CD4-positive, alpha-beta T cell (primary cell): ENCODE measurements at regions not wholly inside any gene's neighbourhood (a gene's known extent, or its start where the extent isn't known, plus 50 kb on each side); places are given as distances from the start of the nearest gene placed in this dataset.

Experiments used
- ATAC-seq: fragments of 200-7000 bp; cut with Tn5 transposase; one replicate; pipeline ENCODE4 v1.10.0; 2022; ENCODE audit warnings: mild to moderate bottlenecking; ENCODE audit not compliant: poor library complexity
- CTCF ChIA-PET: fragments of 350-600 bp; sonication (Branson Sonifier 250); formaldehyde crosslinking; loops from one replicate; lab custom pipeline; 2021; ENCODE audit warnings: antibody characterized with exemption, inconsistent platforms; lab: Charles Lee
- POLR2A ChIA-PET: fragments of 350-600 bp; sonication (Branson Sonifier 250); formaldehyde crosslinking; loops from one replicate; lab custom pipeline; 2021; ENCODE audit warnings: antibody characterized with exemption, inconsistent platforms; lab: Charles Lee
- DNase-seq, 14 experiments: peaks; one replicate each; pipeline ENCODE4 v3.0.0-alpha.2; 2013 to 2020; ENCODE audit warnings: mixed read lengths in 2 of 14
- H3K27ac ChIP-seq, 2 donors: one replicate each; pipeline versions ENCODE4 v1.5.1 to v1.7.0; 2013; ENCODE audit warnings: low read length in 2 of 2, low read depth in 1 of 2, mild to moderate bottlenecking in 1 of 2
- H3K27me3 ChIP-seq, 2 experiments: 1 replicate in 1 of 2; 2 replicates in 1 of 2; pipeline versions ENCODE4 v1.6.1 to v1.7.0; 2013; ENCODE audit warnings: low read length in 2 of 2, control low read depth in 1 of 2, mild to moderate bottlenecking in 1 of 2, moderate library complexity in 1 of 2; ENCODE audit not compliant: insufficient read depth in 2 of 2, control insufficient read depth in 1 of 2
- H3K36me3 ChIP-seq: one replicate; pipeline ENCODE4 v1.6.1; 2013; ENCODE audit warnings: low read length, control low read depth; ENCODE audit not compliant: insufficient read depth
- H3K4me1 ChIP-seq: one replicate; pipeline ENCODE4 v1.6.1; 2013; ENCODE audit warnings: low read length, control low read depth; ENCODE audit not compliant: insufficient read depth
- H3K4me3 ChIP-seq: one replicate; pipeline ENCODE4 v1.5.1; 2013; ENCODE audit warnings: mild to moderate bottlenecking, low read length, moderate library complexity
- H3K9me3 ChIP-seq, 2 experiments: 1 replicate in 1 of 2; 2 replicates in 1 of 2; pipeline versions ENCODE4 v1.6.1 to v1.7.0; 2013; ENCODE audit warnings: low read length in 2 of 2, mild to moderate bottlenecking in 2 of 2, control low read depth in 1 of 2, moderate library complexity in 1 of 2; ENCODE audit not compliant: control insufficient read depth in 1 of 2, insufficient read depth in 1 of 2
- H3K27ac Mint-ChIP-seq: one replicate; pipeline ENCODE4 v1.8.0; 2020; ENCODE audit warnings: mixed read lengths
- H3K27me3 Mint-ChIP-seq: one replicate; pipeline ENCODE4 v1.8.0; 2021; ENCODE audit warnings: mixed read lengths
- H3K36me3 Mint-ChIP-seq: one replicate; pipeline ENCODE4 v1.8.0; 2021; ENCODE audit warnings: low read depth, mixed read lengths
- H3K4me1 Mint-ChIP-seq: one replicate; pipeline ENCODE4 v1.8.0; 2021; ENCODE audit warnings: low read depth, mixed read lengths
- H3K4me3 Mint-ChIP-seq: one replicate; pipeline ENCODE4 v1.8.0; 2020; ENCODE audit warnings: mild to moderate bottlenecking, mixed read lengths
- H3K9me3 Mint-ChIP-seq: one replicate; pipeline ENCODE4 v1.8.0; 2020; ENCODE audit warnings: mixed read lengths
- CTCF ChIP-seq: fragments of 200-600 bp; IDR thresholded peaks from one replicate; pipeline ENCODE4 v1.8.0; 2022; ENCODE audit warnings: antibody characterized with exemption, mild to moderate bottlenecking
- intact Hi-C, 2 experiments: fragments of 100-400 bp; cut with DNase I in 1 of 2; cut with micrococcal nuclease in 1 of 2; formaldehyde crosslinking; loops; one replicate each; pipeline versions ENCODE4 v1.15.1 to v1.9.0; 2023 to 2025; cut with DNase I, micrococcal nuclease

GRCh38 chr16:79468121-79468552 lies 132.4 kb downstream of the MAF start:
- no peaks in the 10 kb centered on the region for H3K4me1 Mint-ChIP-seq
- ATAC-seq (no peak), DNase-seq (no peak)
- H3K4me1 ChIP-seq = no peaks in the 10 kb centered on the region
- intact Hi-C loops = no loop called here
- no peak overlapping the region for H3K27ac Mint-ChIP-seq
- H3K36me3 ChIP-seq = no peaks in the 10 kb centered on the region
- no peaks in the 10 kb centered on the region for H3K27me3 ChIP-seq
- H3K9me3 Mint-ChIP-seq = no peaks in the 10 kb centered on the region
- no peak overlapping the region for H3K4me3 ChIP-seq
- H3K27ac ChIP-seq = no peak overlapping the region
- CTCF ChIA-PET = no interaction called here
- H3K4me3 Mint-ChIP-seq = no peak overlapping the region
- H3K36me3 Mint-ChIP-seq = no peaks in the 10 kb centered on the region
- no peak for TF ChIP-seq CTCF
- H3K9me3 ChIP-seq = no peaks in the 10 kb centered on the region
- POLR2A ChIA-PET = no interaction called here
- H3K27me3 Mint-ChIP-seq = no peaks in the 10 kb centered on the region

GRCh38 chr16:79466111-79466510 lies 134.4 kb downstream of the MAF start:
- no peaks in the 10 kb centered on the region for H3K9me3 ChIP-seq
- ATAC-seq (no peak), DNase-seq (no peak)
- Mint-ChIP-seq H3K27me3 (no peaks in the 10 kb centered on the region), H3K4me3 (no peak overlapping the region), H3K36me3 (no peaks in the 10 kb centered on the region), H3K4me1 (no peaks in the 10 kb centered on the region), H3K9me3 (no peaks in the 10 kb centered on the region), H3K27ac (no peak overlapping the region)
- H3K36me3 ChIP-seq = no peaks in the 10 kb centered on the region
- H3K27ac ChIP-seq = no peak overlapping the region
- CTCF ChIA-PET = no interaction called here
- POLR2A ChIA-PET = no interaction called here
- intact Hi-C loops = no loop called here
- TF ChIP-seq CTCF = no peak
- no peak overlapping the region for H3K4me3 ChIP-seq
- H3K4me1 ChIP-seq = no peaks in the 10 kb centered on the region
- no peaks in the 10 kb centered on the region for H3K27me3 ChIP-seq

GRCh38 chr16:79463841-79464240 lies 136.7 kb downstream of the MAF start:
- Histone ChIP-seq H3K36me3 (no peaks in the 10 kb centered on the region), H3K4me3 (no peak overlapping the region), H3K27me3 (no peaks in the 10 kb centered on the region), H3K4me1 (no peaks in the 10 kb centered on the region), H3K9me3 (no peaks in the 10 kb centered on the region), H3K27ac (no peak overlapping the region)
- Mint-ChIP-seq H3K4me3 (no peak overlapping the region), H3K36me3 (no peaks in the 10 kb centered on the region), H3K4me1 (no peaks in the 10 kb centered on the region), H3K27me3 (no peaks in the 10 kb centered on the region), H3K9me3 (no peaks in the 10 kb centered on the region), H3K27ac (no peak overlapping the region)
- TF ChIP-seq CTCF = no peak
- DNase-seq (no peak), ATAC-seq (no peak)
- POLR2A ChIA-PET = no interaction called here
- intact Hi-C loops = no loop called here
- CTCF ChIA-PET = no interaction called here
